ENCODE measurements at regions not wholly inside any gene's neighbourhood (a gene's known extent, or its start where the extent isn't known, plus 50 kb on each side); places are given as distances from the start of the nearest gene placed in this dataset.

DNA sequence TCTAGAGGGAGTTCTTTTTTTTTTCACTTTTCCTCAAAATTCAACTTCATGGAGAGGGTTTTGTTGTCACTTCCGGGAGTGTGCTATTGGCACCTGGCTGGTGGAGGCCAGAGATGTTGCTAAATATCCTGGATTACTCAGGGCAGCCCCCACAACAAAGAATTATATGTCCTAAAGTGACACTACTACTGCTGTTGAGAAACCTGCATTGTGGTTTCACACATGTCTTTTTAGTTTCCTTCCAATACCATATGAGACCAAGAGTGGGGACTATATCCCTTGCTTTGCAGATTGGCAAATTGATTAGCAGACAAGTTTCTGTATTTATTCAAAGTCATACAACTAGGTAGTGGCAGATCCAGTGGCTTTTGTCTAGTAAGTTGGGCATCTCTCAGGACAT is 826.8 kb downstream of the TRIB2 start:
- intact Hi-C loops (cut with micrococcal nuclease), result no loop called here
- Mint-ChIP-seq H3K9me3 (no peaks in the 10 kb centered on the region), H3K4me3 (ENCODE audit: low read depth) (no peak overlapping the region), H3K27me3 (ENCODE audit: low read depth) (no peaks in the 10 kb centered on the region), H3K36me3 (ENCODE audit: low read depth) (no peaks in the 10 kb centered on the region), H3K27ac (no peak overlapping the region), H3K4me1 (ENCODE audit: low read depth) (no peaks in the 10 kb centered on the region)
- DNase-seq (ENCODE audit: low spot score), result no peak

- H3K4me1 Mint-ChIP-seq (ENCODE audit: low read depth), result no peaks in the 10 kb centered on the region
- no peak for DNase-seq (ENCODE audit: low spot score)
- H3K4me3 Mint-ChIP-seq (ENCODE audit: low read depth), result no peak overlapping the region
- no peaks in the 10 kb centered on the region for H3K27me3 Mint-ChIP-seq (ENCODE audit: low read depth)
- H3K9me3 Mint-ChIP-seq, result no peaks in the 10 kb centered on the region
- intact Hi-C loops (cut with micrococcal nuclease), result no loop called here
- no peaks in the 10 kb centered on the region for H3K36me3 Mint-ChIP-seq (ENCODE audit: low read depth)
- no peak overlapping the region for H3K27ac Mint-ChIP-seq
Observed at GRCh38 chr2:13545320-13545719, 828.6 kb downstream of the TRIB2 start.

DNA sequence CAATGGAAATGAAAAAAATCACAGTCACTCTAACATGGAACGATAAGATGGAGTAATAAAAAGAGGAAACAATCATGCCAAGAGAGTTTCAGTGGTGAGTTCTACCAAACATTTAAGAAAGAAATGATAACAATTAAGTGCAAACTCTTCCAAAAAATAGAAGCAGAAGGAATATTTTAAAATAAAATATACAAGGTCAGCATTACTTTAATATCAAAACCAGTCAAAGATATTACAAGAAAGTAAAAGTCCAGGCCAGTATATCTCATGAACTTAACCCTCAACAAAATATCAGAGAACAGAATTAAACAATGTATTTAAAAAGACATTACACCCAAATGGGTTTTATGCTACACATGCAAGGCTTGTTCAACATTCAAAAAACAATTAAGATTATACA is 829.4 kb downstream of the TRIB2 start:
- intact Hi-C loops (cut with micrococcal nuclease), result no loop called here
- Mint-ChIP-seq H3K4me1 (ENCODE audit: low read depth) (no peaks in the 10 kb centered on the region), H3K27me3 (ENCODE audit: low read depth) (no peaks in the 10 kb centered on the region), H3K27ac (no peak overlapping the region), H3K9me3 (no peaks in the 10 kb centered on the region), H3K36me3 (ENCODE audit: low read depth) (no peaks in the 10 kb centered on the region), H3K4me3 (ENCODE audit: low read depth) (no peak overlapping the region)
- DNase-seq (ENCODE audit: low spot score), result no peak

GRCh38 chr2:13550285-13551231 is 833.8 kb downstream of the TRIB2 start:
- no peak overlapping the region for H3K27ac Mint-ChIP-seq
- no peaks in the 10 kb centered on the region for H3K36me3 Mint-ChIP-seq (ENCODE audit: low read depth)
- intact Hi-C loops (cut with micrococcal nuclease), result no loop called here
- H3K27me3 Mint-ChIP-seq (ENCODE audit: low read depth), result no peaks in the 10 kb centered on the region
- no peak overlapping the region for H3K4me3 Mint-ChIP-seq (ENCODE audit: low read depth)
- DNase-seq (ENCODE audit: low spot score), result no peak
- H3K4me1 Mint-ChIP-seq (ENCODE audit: low read depth), result no peaks in the 10 kb centered on the region
- peaks cover 14% of the 10 kb centered on the region for H3K9me3 Mint-ChIP-seq

DNA sequence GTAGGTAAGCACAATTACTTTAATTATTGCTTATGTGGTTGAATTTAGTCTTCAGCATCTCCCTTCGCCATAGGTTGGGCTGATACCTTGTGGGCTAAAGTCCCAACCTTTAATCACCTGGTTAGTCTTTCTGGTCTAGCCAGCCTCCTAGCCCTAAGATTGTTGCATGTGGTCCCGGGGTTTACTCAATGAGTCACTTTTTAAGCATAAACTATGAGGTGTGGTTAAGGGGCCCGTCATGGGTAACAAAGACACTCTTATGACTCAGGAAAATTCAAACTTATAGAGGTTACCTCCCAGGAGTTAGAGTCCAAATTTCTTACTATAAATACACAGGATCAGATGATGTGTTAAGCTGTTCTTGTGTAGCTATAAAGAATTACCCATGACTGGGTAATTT is 841.6 kb downstream of the TRIB2 start:
- Mint-ChIP-seq H3K27me3 (ENCODE audit: low read depth) (no peaks in the 10 kb centered on the region), H3K36me3 (ENCODE audit: low read depth) (no peaks in the 10 kb centered on the region), H3K4me3 (ENCODE audit: low read depth) (no peak overlapping the region), H3K4me1 (ENCODE audit: low read depth) (no peaks in the 10 kb centered on the region), H3K9me3 (peaks cover 14% of the 10 kb centered on the region), H3K27ac (no peak overlapping the region)
- intact Hi-C loops (cut with micrococcal nuclease), result no loop called here
- no peak for DNase-seq (ENCODE audit: low spot score)

DNA sequence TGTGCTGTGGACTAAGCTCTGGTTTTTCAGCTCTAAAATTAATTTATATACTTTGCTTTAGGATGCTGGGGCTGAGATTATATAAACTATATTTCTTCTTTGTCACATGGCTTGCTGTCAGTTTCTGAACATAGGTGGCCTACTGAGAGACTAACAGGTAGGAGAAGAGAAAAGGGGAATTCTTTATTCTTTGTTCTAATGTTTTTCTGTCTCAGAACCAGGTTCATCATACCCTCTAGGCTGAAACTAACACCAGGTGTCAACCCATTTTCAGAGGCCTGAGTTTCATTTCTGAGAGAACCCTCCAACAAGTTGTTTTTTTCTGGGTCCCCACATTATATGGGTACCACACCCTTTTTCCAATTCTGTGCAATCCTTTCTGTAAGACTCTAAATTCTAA is 843.6 kb downstream of the TRIB2 start:
- no peak for DNase-seq (ENCODE audit: low spot score)
- intact Hi-C loops (cut with micrococcal nuclease), result no loop called here
- H3K27me3 Mint-ChIP-seq (ENCODE audit: low read depth), result no peaks in the 10 kb centered on the region
- no peak overlapping the region for H3K4me3 Mint-ChIP-seq (ENCODE audit: low read depth)
- H3K4me1 Mint-ChIP-seq (ENCODE audit: low read depth), result no peaks in the 10 kb centered on the region
- H3K9me3 Mint-ChIP-seq, result peaks cover under 1% of the 10 kb centered on the region
- H3K36me3 Mint-ChIP-seq (ENCODE audit: low read depth), result no peaks in the 10 kb centered on the region
- H3K27ac Mint-ChIP-seq, result no peak overlapping the region

- DNase-seq (ENCODE audit: low spot score), result no peak
- Mint-ChIP-seq H3K9me3 (no peaks in the 10 kb centered on the region), H3K4me1 (ENCODE audit: low read depth) (no peaks in the 10 kb centered on the region), H3K36me3 (ENCODE audit: low read depth) (no peaks in the 10 kb centered on the region), H3K27me3 (ENCODE audit: low read depth) (no peaks in the 10 kb centered on the region), H3K27ac (no peak overlapping the region), H3K4me3 (ENCODE audit: low read depth) (no peak overlapping the region)
- intact Hi-C loops (cut with micrococcal nuclease), result no loop called here
Observed at GRCh38 chr2:13572466-13572865, 855.7 kb downstream of the TRIB2 start.

GRCh38 chr2:13574831-13575230 is 858.1 kb downstream of the TRIB2 start:
- intact Hi-C loops (cut with micrococcal nuclease), result no loop called here
- no peaks in the 10 kb centered on the region for H3K36me3 Mint-ChIP-seq (ENCODE audit: low read depth)
- no peaks in the 10 kb centered on the region for H3K9me3 Mint-ChIP-seq
- no peak overlapping the region for H3K4me3 Mint-ChIP-seq (ENCODE audit: low read depth)
- H3K27me3 Mint-ChIP-seq (ENCODE audit: low read depth), result no peaks in the 10 kb centered on the region
- H3K27ac Mint-ChIP-seq, result no peak overlapping the region
- no peaks in the 10 kb centered on the region for H3K4me1 Mint-ChIP-seq (ENCODE audit: low read depth)
- DNase-seq (ENCODE audit: low spot score), result no peak

- intact Hi-C loops (cut with micrococcal nuclease), result no loop called here
- H3K9me3 Mint-ChIP-seq, result no peaks in the 10 kb centered on the region
Observed at GRCh38 chr2:13576406-13577036, 859.8 kb downstream of the TRIB2 start.

DNA sequence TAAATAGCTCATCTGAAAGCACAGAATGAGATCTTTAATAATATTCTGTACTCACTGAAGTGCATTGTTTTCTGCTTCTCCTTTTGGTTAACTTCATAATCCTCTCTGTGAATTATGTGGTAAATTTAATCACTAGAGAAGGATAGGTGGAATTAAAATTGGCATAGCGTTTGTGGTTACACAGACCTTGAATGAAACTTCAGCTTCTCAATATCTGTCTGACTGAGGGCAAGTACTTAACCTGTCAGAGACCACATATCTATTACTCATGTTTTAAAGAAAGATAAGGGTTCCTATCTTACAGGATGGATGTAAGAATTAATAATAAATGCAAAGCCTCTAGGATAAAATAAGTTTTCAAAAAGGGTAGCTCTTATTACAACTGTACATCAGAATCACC is 861.8 kb downstream of the TRIB2 start:
- no peaks in the 10 kb centered on the region for H3K9me3 Mint-ChIP-seq
- H3K27ac Mint-ChIP-seq, result no peak overlapping the region
- intact Hi-C loops (cut with micrococcal nuclease), result no loop called here
- H3K36me3 Mint-ChIP-seq (ENCODE audit: low read depth), result no peaks in the 10 kb centered on the region
- H3K27me3 Mint-ChIP-seq (ENCODE audit: low read depth), result no peaks in the 10 kb centered on the region
- no peak for DNase-seq (ENCODE audit: low spot score)
- H3K4me1 Mint-ChIP-seq (ENCODE audit: low read depth), result no peaks in the 10 kb centered on the region
- no peak overlapping the region for H3K4me3 Mint-ChIP-seq (ENCODE audit: low read depth)

More at GRCh38 chr2:13576406-13577036, 859.8 kb downstream of the TRIB2 start:
- Mint-ChIP-seq H3K27me3 (ENCODE audit: low read depth) (no peaks in the 10 kb centered on the region), H3K4me1 (ENCODE audit: low read depth) (no peaks in the 10 kb centered on the region), H3K27ac (no peak overlapping the region), H3K36me3 (ENCODE audit: low read depth) (no peaks in the 10 kb centered on the region), H3K4me3 (ENCODE audit: low read depth) (no peak overlapping the region)
- DNase-seq (ENCODE audit: low spot score), result no peak

DNA sequence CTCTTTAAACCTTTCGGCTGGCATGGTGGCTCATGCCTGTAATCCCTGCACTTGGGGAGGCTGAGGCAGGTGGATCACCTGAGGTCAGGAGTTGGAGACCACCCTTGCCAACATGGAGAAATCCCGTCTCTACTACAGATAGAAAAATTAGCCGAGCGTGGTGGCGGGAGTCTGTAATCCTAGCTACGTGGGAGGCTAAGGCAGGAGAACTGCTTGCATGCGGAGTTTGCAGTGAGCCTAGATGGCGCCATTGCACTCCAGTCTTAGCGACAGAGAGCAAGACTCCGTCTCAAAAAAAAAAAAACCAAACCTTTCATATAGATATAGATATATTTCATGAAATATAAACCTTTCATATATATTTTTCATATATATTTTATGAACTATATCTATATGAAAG is 864.7 kb downstream of the TRIB2 start:
- Mint-ChIP-seq H3K36me3 (ENCODE audit: low read depth) (no peaks in the 10 kb centered on the region), H3K9me3 (peaks cover 4% of the 10 kb centered on the region), H3K4me1 (ENCODE audit: low read depth) (no peaks in the 10 kb centered on the region), H3K27ac (no peak overlapping the region), H3K4me3 (ENCODE audit: low read depth) (no peak overlapping the region), H3K27me3 (ENCODE audit: low read depth) (no peaks in the 10 kb centered on the region)
- intact Hi-C loops (cut with micrococcal nuclease), result no loop called here
- no peak for DNase-seq (ENCODE audit: low spot score)

DNA sequence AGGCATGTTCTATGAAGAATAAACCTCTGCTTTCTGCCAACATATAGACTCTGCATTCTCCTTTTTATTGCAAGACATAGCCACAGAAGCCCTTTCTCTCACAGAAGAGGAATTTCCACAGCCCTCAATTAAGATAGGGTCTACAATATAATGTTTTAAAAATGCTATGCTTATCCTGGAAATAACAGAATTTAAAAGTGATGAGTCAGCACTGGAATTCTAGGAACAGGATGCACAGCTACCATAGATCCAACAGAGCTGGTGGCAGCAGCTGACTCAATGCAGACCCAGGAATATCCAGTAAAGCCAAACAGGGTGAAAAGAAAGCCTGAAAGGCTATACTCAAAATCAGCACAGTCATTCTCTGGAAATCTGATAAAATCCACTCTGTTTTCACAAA is 866.9 kb downstream of the TRIB2 start:
- Mint-ChIP-seq H3K27ac (no peak overlapping the region), H3K4me3 (ENCODE audit: low read depth) (no peak overlapping the region), H3K36me3 (ENCODE audit: low read depth) (no peaks in the 10 kb centered on the region), H3K4me1 (ENCODE audit: low read depth) (no peaks in the 10 kb centered on the region), H3K27me3 (ENCODE audit: low read depth) (no peaks in the 10 kb centered on the region), H3K9me3 (peaks cover 4% of the 10 kb centered on the region)
- DNase-seq (ENCODE audit: low spot score), result no peak
- intact Hi-C loops (cut with micrococcal nuclease), result no loop called here

GRCh38 chr2:13584020-13584419 is 867.3 kb downstream of the TRIB2 start:
- Mint-ChIP-seq H3K27ac (no peak overlapping the region), H3K36me3 (ENCODE audit: low read depth) (no peaks in the 10 kb centered on the region), H3K27me3 (ENCODE audit: low read depth) (no peaks in the 10 kb centered on the region), H3K9me3 (peaks cover 4% of the 10 kb centered on the region), H3K4me1 (ENCODE audit: low read depth) (no peaks in the 10 kb centered on the region), H3K4me3 (ENCODE audit: low read depth) (no peak overlapping the region)
- no peak for DNase-seq (ENCODE audit: low spot score)
- intact Hi-C loops (cut with micrococcal nuclease), result no loop called here
